ENCODE measurements at regions not wholly inside any gene's neighbourhood (a gene's known extent, or its start where the extent isn't known, plus 50 kb on each side); places are given as distances from the start of the nearest gene placed in this dataset.
"Not testable (repeated sequence)": the region's sequence is repeated elsewhere in the genome, so short reads cannot be mapped to it uniquely, and the experiment has no call there.

GRCh38 chr3:44132593-44132992, 109.1 kb upstream of the TOPAZ1 start:
- H3K27ac ChIP-seq = no peak overlapping the region
- TF ChIP-seq CTCF (conservative IDR thresholded peaks at IDR 0.05) = no peak

- no peak overlapping the region for H3K27ac ChIP-seq
- TF ChIP-seq CTCF (conservative IDR thresholded peaks at IDR 0.05) = no peak
Measured at GRCh38 chr3:44136421-44136820, 105.3 kb upstream of the TOPAZ1 start.

DNA sequence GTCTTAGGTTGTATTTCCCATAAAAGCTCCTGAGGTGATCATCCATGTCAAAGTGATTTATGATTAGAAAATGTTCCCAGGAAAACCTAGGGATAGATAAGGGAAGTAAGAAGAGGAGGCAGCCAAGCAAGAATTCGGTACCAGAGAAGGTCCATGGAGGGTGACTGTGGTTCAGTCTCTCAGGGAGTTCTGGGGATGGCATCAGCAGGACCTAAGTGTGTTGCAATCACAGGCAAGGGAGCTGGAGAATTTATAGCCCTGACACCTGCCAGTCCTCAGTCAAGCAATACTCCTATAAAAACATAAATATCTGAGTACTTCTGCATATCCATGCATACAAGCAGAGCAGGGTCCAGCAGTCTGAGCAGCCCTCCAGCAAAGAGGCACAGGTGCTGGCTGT, 95.6 kb upstream of the TOPAZ1 start:
- H3K27ac ChIP-seq = no peak overlapping the region
- TF ChIP-seq CTCF (conservative IDR thresholded peaks at IDR 0.05) = no peak

GRCh38 chr3:44159696-44160300, 81.9 kb upstream of the TOPAZ1 start:
- TF ChIP-seq CTCF (conservative IDR thresholded peaks at IDR 0.05) = no peak
- no peak overlapping the region for H3K27ac ChIP-seq

DNA sequence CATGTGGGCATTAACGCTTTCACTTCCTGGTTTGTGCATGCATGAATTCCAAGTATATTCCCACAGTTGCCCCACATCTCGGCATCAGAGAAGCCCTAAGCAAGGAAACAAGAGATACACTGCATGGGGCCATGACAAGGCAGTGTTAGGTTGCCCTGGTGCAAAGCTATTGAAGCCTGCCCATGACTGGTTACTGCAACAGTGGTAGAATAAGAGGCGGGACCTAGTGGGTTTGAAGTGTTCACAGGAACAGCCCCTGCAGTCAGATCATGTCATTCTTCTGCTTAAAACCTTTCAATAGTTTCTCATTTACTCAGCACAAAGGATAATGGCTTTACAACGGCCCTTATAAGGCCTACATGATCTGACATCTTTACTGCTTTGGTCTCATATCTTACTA, 80.9 kb upstream of the TOPAZ1 start:
- no peak for TF ChIP-seq CTCF (conservative IDR thresholded peaks at IDR 0.05)
- no peak overlapping the region for H3K27ac ChIP-seq

DNA sequence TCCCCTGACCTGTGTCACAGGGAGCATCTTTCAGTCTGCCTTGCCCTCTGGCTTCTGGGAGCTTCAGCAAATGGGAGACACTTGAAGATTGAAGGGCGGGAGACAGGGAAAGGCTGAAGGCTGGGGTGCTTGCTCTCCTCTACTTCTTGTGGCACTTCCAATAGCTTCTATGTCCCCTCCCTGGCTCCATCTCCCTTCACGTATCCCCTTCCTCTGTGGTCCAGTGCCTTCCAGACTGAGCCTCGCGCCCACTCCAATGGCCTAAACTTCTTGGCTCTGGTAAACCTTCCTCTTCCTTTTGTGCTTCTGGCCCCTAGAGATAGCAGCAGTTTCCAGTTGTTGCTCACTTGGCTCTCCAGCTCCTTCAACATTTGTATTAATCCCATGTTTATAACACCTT, 69.8 kb upstream of the TOPAZ1 start:
- H3K27ac ChIP-seq = no peak overlapping the region
- TF ChIP-seq CTCF (conservative IDR thresholded peaks at IDR 0.05) = no peak

GRCh38 chr3:44172701-44173100, 69.0 kb upstream of the TOPAZ1 start:
- not testable (repeated sequence) for H3K27ac ChIP-seq

DNA sequence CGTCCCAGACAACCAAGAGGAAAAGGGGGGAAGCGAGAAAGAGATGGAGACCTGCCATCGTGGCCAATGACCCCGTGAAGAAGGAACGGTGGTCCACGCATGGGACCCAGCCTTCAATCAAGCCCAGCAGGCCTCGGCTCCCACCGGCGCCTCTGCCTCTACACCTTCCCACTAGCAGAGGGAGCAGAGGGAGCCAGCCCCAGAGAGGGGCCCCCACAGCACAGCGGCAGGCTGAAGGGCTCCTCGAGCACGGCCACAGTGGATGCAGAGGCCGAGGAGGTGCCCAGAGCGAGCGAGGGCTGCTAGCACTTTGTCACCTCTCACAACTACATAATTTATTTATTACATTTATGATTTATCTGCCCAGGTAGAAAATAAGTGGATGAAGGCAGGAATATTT, 68.4 kb upstream of the TOPAZ1 start:
- no peak for TF ChIP-seq CTCF (conservative IDR thresholded peaks at IDR 0.05)
- no peak overlapping the region for H3K27ac ChIP-seq
